ENCODE measurements at regions not wholly inside any gene's neighbourhood (a gene's known extent, or its start where the extent isn't known, plus 50 kb on each side); places are given as distances from the start of the nearest gene placed in this dataset.
"Not testable (repeated sequence)": the region's sequence is repeated elsewhere in the genome, so short reads cannot be mapped to it uniquely, and the experiment has no call there.

- intact Hi-C loops (cut with micrococcal nuclease; ENCODE audit: unreplicated experiment); POLR2A ChIA-PET (ENCODE audit: unreplicated experiment); H2AFZ ChIP-seq; H3F3A ChIP-seq (ENCODE audit: insufficient read depth, low read depth); H3K27ac ChIP-seq; H3K27me3 ChIP-seq (ENCODE audit: insufficient read depth, low read depth); H3K4me2 ChIP-seq; H3K4me3 ChIP-seq; H3K36me3 ChIP-seq (ENCODE audit: low read depth); BruUV-seq (replicated peaks); H4K20me1 ChIP-seq (ENCODE audit: insufficient read depth); DNase-seq; H3K9me3 ChIP-seq (ENCODE audit: insufficient read depth, low read depth); H3K9me2 ChIP-seq (ENCODE audit: insufficient read depth); CTCF ChIA-PET; H3K79me2 ChIP-seq (ENCODE audit: low read depth); H3K4me1 ChIP-seq (replicated peaks; ENCODE audit: insufficient read depth): not testable (repeated sequence)
These were observed 5435.0 kb upstream of the TPTE start for GRCh38 chr21:5086416-5086815.

DNA sequence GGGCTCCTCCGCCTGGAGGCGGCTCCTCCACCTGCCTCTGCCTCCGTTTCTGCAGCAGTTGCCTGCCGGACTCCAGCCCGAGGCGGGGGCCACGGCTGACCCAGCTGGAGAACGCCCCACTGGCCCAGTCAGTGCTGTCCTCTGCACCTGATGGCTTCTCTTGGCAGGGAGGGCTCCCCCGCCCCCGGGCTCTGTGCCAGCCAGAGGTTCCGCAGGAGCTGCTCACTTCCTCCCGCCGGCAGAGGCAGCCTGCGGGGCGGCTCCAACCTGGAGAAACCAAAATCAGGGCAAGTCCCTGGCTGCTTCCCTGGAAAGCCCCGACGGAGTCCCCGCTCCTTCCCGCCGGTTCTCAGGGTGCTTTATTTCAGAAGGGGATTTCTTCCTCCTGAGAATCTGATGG, 5432.6 kb upstream of the TPTE start:
- H3K9me3 ChIP-seq (ENCODE audit: insufficient read depth, low read depth); H2AFZ ChIP-seq; H3K4me3 ChIP-seq; H3K27ac ChIP-seq; POLR2A ChIA-PET (ENCODE audit: unreplicated experiment); H3F3A ChIP-seq (ENCODE audit: insufficient read depth, low read depth); intact Hi-C loops (cut with micrococcal nuclease; ENCODE audit: unreplicated experiment); H3K36me3 ChIP-seq (ENCODE audit: low read depth); H3K4me2 ChIP-seq; H4K20me1 ChIP-seq (ENCODE audit: insufficient read depth); H3K4me1 ChIP-seq (replicated peaks; ENCODE audit: insufficient read depth); H3K27me3 ChIP-seq (ENCODE audit: insufficient read depth, low read depth); BruUV-seq (replicated peaks); H3K79me2 ChIP-seq (ENCODE audit: low read depth); CTCF ChIA-PET; H3K9me2 ChIP-seq (ENCODE audit: insufficient read depth); DNase-seq: not testable (repeated sequence)

DNA sequence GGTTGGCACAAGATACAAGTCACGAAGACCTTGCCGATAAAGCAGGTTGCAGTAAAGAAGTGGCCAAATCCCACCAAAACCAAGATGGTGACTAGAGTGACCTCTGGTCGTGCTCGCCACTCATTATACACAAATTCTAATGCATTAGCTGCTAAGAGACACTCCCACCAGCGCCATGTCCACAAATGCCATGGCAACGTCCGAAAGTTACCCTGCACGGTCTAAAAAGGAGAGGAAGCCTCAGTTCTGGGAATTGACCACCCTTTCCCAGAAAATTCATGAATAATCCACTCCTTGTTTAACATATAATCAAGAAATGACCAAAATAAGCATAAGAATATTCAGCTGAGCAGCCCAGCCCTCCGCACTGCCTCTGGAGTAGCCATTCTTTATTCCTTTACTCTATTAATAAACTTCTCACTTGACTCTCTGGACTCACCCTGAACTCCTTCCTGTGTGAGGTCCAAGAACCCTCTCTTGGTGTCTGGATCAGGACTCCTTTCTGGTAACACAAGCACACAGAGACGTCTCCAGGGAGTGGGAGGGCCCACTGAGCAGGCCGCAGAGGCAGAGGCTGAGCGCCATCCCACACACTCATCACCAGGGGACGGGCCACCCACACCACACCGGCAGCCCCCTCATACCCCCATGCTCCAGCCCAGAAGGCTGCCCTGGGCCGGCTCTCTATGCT, 5431.8 kb upstream of the TPTE start:
- H3K9me3 ChIP-seq (ENCODE audit: insufficient read depth, low read depth); H3K36me3 ChIP-seq (ENCODE audit: low read depth); H3K27me3 ChIP-seq (ENCODE audit: insufficient read depth, low read depth); H2AFZ ChIP-seq; H3K79me2 ChIP-seq (ENCODE audit: low read depth); H3K9me2 ChIP-seq (ENCODE audit: insufficient read depth); H3K27ac ChIP-seq; DNase-seq; CTCF ChIA-PET; H3K4me3 ChIP-seq; POLR2A ChIA-PET (ENCODE audit: unreplicated experiment); H3K4me2 ChIP-seq; intact Hi-C loops (cut with micrococcal nuclease; ENCODE audit: unreplicated experiment); BruUV-seq (replicated peaks); H3K4me1 ChIP-seq (replicated peaks; ENCODE audit: insufficient read depth); H3F3A ChIP-seq (ENCODE audit: insufficient read depth, low read depth); H4K20me1 ChIP-seq (ENCODE audit: insufficient read depth): not testable (repeated sequence)

- H3K27me3 ChIP-seq (ENCODE audit: insufficient read depth, low read depth); POLR2A ChIA-PET (ENCODE audit: unreplicated experiment); H3K4me1 ChIP-seq (replicated peaks; ENCODE audit: insufficient read depth); H3K9me3 ChIP-seq (ENCODE audit: insufficient read depth, low read depth); CTCF ChIA-PET; H3K36me3 ChIP-seq (ENCODE audit: low read depth); H2AFZ ChIP-seq; intact Hi-C loops (cut with micrococcal nuclease; ENCODE audit: unreplicated experiment); H3K27ac ChIP-seq; H3K79me2 ChIP-seq (ENCODE audit: low read depth); DNase-seq; BruUV-seq (replicated peaks); H3K9me2 ChIP-seq (ENCODE audit: insufficient read depth); H3K4me3 ChIP-seq; H4K20me1 ChIP-seq (ENCODE audit: insufficient read depth); H3K4me2 ChIP-seq; H3F3A ChIP-seq (ENCODE audit: insufficient read depth, low read depth): not testable (repeated sequence)
These were observed 5431.0 kb upstream of the TPTE start for GRCh38 chr21:5090132-5091079.

GRCh38 chr21:5091274-5091673, 5430.1 kb upstream of the TPTE start:
- H2AFZ ChIP-seq; BruUV-seq (replicated peaks); DNase-seq; H3K36me3 ChIP-seq (ENCODE audit: low read depth); H3K4me2 ChIP-seq; CTCF ChIA-PET; H3K27ac ChIP-seq; H3K4me3 ChIP-seq; intact Hi-C loops (cut with micrococcal nuclease; ENCODE audit: unreplicated experiment); H3K27me3 ChIP-seq (ENCODE audit: insufficient read depth, low read depth); H3K79me2 ChIP-seq (ENCODE audit: low read depth); H3K9me2 ChIP-seq (ENCODE audit: insufficient read depth); H3F3A ChIP-seq (ENCODE audit: insufficient read depth, low read depth); H4K20me1 ChIP-seq (ENCODE audit: insufficient read depth); H3K4me1 ChIP-seq (replicated peaks; ENCODE audit: insufficient read depth); POLR2A ChIA-PET (ENCODE audit: unreplicated experiment); H3K9me3 ChIP-seq (ENCODE audit: insufficient read depth, low read depth): not testable (repeated sequence)

GRCh38 chr21:5095628-5096027, 5425.8 kb upstream of the TPTE start:
- H3K4me2 ChIP-seq; POLR2A ChIA-PET (ENCODE audit: unreplicated experiment); H3K27ac ChIP-seq; H3K27me3 ChIP-seq (ENCODE audit: insufficient read depth, low read depth); H3K36me3 ChIP-seq (ENCODE audit: low read depth); BruUV-seq (replicated peaks); H3K9me2 ChIP-seq (ENCODE audit: insufficient read depth); DNase-seq; H2AFZ ChIP-seq; H3K4me1 ChIP-seq (replicated peaks; ENCODE audit: insufficient read depth); CTCF ChIA-PET; H4K20me1 ChIP-seq (ENCODE audit: insufficient read depth); H3F3A ChIP-seq (ENCODE audit: insufficient read depth, low read depth); H3K9me3 ChIP-seq (ENCODE audit: insufficient read depth, low read depth); H3K4me3 ChIP-seq; intact Hi-C loops (cut with micrococcal nuclease; ENCODE audit: unreplicated experiment); H3K79me2 ChIP-seq (ENCODE audit: low read depth): not testable (repeated sequence)

- H3K79me2 ChIP-seq (ENCODE audit: low read depth); DNase-seq; CTCF ChIA-PET; H4K20me1 ChIP-seq (ENCODE audit: insufficient read depth); H3F3A ChIP-seq (ENCODE audit: insufficient read depth, low read depth); H3K4me1 ChIP-seq (replicated peaks; ENCODE audit: insufficient read depth); H3K27me3 ChIP-seq (ENCODE audit: insufficient read depth, low read depth); POLR2A ChIA-PET (ENCODE audit: unreplicated experiment); intact Hi-C loops (cut with micrococcal nuclease; ENCODE audit: unreplicated experiment); H3K36me3 ChIP-seq (ENCODE audit: low read depth); H2AFZ ChIP-seq; H3K9me3 ChIP-seq (ENCODE audit: insufficient read depth, low read depth); H3K27ac ChIP-seq; BruUV-seq (replicated peaks); H3K4me3 ChIP-seq; H3K4me2 ChIP-seq; H3K9me2 ChIP-seq (ENCODE audit: insufficient read depth): not testable (repeated sequence)
These were observed 5423.2 kb upstream of the TPTE start for GRCh38 chr21:5098010-5098743.
